GM19239 (cell line): ENCODE measurements at regions not wholly inside any gene's neighbourhood (a gene's known extent, or its start where the extent isn't known, plus 50 kb on each side); places are given as distances from the start of the nearest gene placed in this dataset.

ENCODE experiments used
- DNase-seq: peaks from one replicate; pipeline ENCODE4 v3.0.0; 2011; ENCODE audit warnings: low spot score; ENCODE audit not compliant: insufficient read length
- FAIRE-seq: peaks from 2 replicates; lab custom pipeline; 2011; peaks lifted over from hg19 to GRCh38; lab: Jason Lieb, UNC

- DNase-seq (no peak), FAIRE-seq (no peak)
Measured at GRCh38 chr2:215699018-215699417, 263.1 kb upstream of the FN1 start.

GRCh38 chr2:215698566-215698965, 262.7 kb upstream of the FN1 start:
- no peak for DNase-seq
- no peak for FAIRE-seq

- FAIRE-seq = no peak
Measured at GRCh38 chr2:215697496-215697895, 261.6 kb upstream of the FN1 start.

GRCh38 chr2:215697003-215697402, 261.1 kb upstream of the FN1 start:
- FAIRE-seq = no peak
- DNase-seq = no peak

More at GRCh38 chr2:215697496-215697895, 261.6 kb upstream of the FN1 start:
- no peak for DNase-seq

- FAIRE-seq (no peak), DNase-seq (no peak)
Measured at GRCh38 chr2:215695861-215696260, 260.0 kb upstream of the FN1 start.

- FAIRE-seq = no peak
- no peak for DNase-seq
Measured at GRCh38 chr2:215693999-215694580, 258.2 kb upstream of the FN1 start.

GRCh38 chr2:215693193-215693998, 257.5 kb upstream of the FN1 start:
- DNase-seq (no peak), FAIRE-seq (no peak)

- DNase-seq = no peak
- FAIRE-seq = no peak
Measured at GRCh38 chr2:215692387-215693079, 256.7 kb upstream of the FN1 start.

GRCh38 chr2:215691346-215691745, 255.5 kb upstream of the FN1 start:
- FAIRE-seq = no peak
- no peak for DNase-seq

GRCh38 chr2:215687149-215688031, 251.5 kb upstream of the FN1 start:
- no peak for FAIRE-seq
- no peak for DNase-seq

- FAIRE-seq (no peak), DNase-seq (no peak)
Measured at GRCh38 chr2:215685238-215685990, 249.5 kb upstream of the FN1 start.

- DNase-seq (no peak), FAIRE-seq (no peak)
Measured at GRCh38 chr2:215684448-215685237, 248.8 kb upstream of the FN1 start.

GRCh38 chr2:215683295-215683694, 247.4 kb upstream of the FN1 start:
- FAIRE-seq = no peak
- no peak for DNase-seq

- DNase-seq (no peak), FAIRE-seq (peak; percentile 39)
Measured at GRCh38 chr2:215681799-215682596, 246.1 kb upstream of the FN1 start.

- FAIRE-seq (no peak), DNase-seq (no peak)
Measured at GRCh38 chr2:215680605-215681598, 245.0 kb upstream of the FN1 start.

GRCh38 chr2:215678094-215678493, 242.2 kb upstream of the FN1 start:
- no peak for DNase-seq
- FAIRE-seq = no peak

GRCh38 chr2:215677481-215677880, 241.6 kb upstream of the FN1 start:
- FAIRE-seq = no peak
- DNase-seq = no peak
